Activated CD8-positive, alpha-beta memory T cell treated with anti-CD3 and anti-CD28 coated beads, Interleukin-2, amount 50 U/mL, for 1 hour (primary cell): ENCODE measurements at regions not wholly inside any gene's neighbourhood (a gene's known extent, or its start where the extent isn't known, plus 50 kb on each side); places are given as distances from the start of the nearest gene placed in this dataset.

Source experiments
- DNase-seq: peaks from one replicate; pipeline ENCODE4 v3.0.0-alpha.2; 2020; ENCODE audit errors: extremely low read depth

GRCh38 chr16:89043636-89044417 is 49.8 kb upstream of the ACSF3 start:
- DNase-seq: no peak
